ENCODE measurements at regions not wholly inside any gene's neighbourhood (a gene's known extent, or its start where the extent isn't known, plus 50 kb on each side); places are given as distances from the start of the nearest gene placed in this dataset.

DNA sequence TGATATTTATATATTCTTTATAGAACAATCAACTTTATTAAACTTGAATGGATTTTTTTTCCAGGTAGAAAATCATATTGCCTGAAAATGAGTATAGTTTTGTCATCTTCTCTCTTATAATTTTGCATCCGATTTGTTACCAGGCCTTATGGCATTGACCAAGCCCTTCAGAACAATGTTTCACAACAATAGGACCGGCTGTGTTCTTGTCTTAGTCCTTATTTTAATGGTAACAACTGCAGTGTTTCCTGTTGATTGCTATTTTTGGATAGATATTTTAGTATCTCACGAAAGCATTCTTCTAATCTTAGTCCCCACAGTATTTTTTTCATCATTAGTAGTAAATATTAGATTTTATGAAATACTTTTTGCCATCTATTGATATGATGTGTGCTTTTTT, 88.1 kb upstream of the ANKRD34C start:
- TF ChIP-seq, protein P1, sequence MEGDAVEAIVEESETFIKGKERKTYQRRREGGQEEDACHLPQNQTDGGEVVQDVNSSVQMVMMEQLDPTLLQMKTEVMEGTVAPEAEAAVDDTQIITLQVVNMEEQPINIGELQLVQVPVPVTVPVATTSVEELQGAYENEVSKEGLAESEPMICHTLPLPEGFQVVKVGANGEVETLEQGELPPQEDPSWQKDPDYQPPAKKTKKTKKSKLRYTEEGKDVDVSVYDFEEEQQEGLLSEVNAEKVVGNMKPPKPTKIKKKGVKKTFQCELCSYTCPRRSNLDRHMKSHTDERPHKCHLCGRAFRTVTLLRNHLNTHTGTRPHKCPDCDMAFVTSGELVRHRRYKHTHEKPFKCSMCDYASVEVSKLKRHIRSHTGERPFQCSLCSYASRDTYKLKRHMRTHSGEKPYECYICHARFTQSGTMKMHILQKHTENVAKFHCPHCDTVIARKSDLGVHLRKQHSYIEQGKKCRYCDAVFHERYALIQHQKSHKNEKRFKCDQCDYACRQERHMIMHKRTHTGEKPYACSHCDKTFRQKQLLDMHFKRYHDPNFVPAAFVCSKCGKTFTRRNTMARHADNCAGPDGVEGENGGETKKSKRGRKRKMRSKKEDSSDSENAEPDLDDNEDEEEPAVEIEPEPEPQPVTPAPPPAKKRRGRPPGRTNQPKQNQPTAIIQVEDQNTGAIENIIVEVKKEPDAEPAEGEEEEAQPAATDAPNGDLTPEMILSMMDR (IDR thresholded peaks at IDR 0.05; ENCODE audit: low read length), result no peak
- TF ChIP-seq EZH2 (optimal IDR thresholded peaks at IDR 0.05; ENCODE audit: low read depth, low read length), result no peak

Data from MM.1S (cell line).